HepG2 (cell line): ENCODE measurements at regions not wholly inside any gene's neighbourhood (a gene's known extent, or its start where the extent isn't known, plus 50 kb on each side); places are given as distances from the start of the nearest gene placed in this dataset.

Source experiments
- ATAC-seq: fragments of 200-7000 bp; cut with Tn5 transposase; 3 replicates; pipeline ENCODE4 v1.9.1; 2020; ENCODE audit warnings: mild to moderate bottlenecking, moderate library complexity
- BruUV-seq: library from RNA; stranded (reverse); fragments of 400-500 nt; replicated peaks from 2 replicates; lab custom pipeline; 2021; lab: Mats Ljungman, UMichigan
- CTCF ChIA-PET: fragments of 300-600 bp; formaldehyde crosslinking; extraction: SDS; loops from one replicate; lab custom pipeline; 2021; ENCODE audit warnings: low total read pairs, inconsistent platforms, low intra/inter-chr PET ratio; lab: Yijun Ruan, JAX
- POLR2A ChIA-PET: fragments of 350-600 bp; sonication (Branson Sonifier 250); formaldehyde crosslinking; loops from one replicate; lab custom pipeline; 2020; ENCODE audit warnings: antibody characterized with exemption, inconsistent platforms; lab: Yijun Ruan, JAX
- DNase-seq: peaks from one replicate; pipeline ENCODE4 v3.0.0-alpha.2; 2015; ENCODE audit warnings: low spot score
- FAIRE-seq: peaks from 3 replicates; lab custom pipeline; 2011; peaks lifted over from hg19 to GRCh38; lab: Jason Lieb, UNC
- H2AFZ ChIP-seq: one replicate; pipeline ENCODE4 v1.6.1; 2011; ENCODE audit warnings: low read length, inconsistent platforms
- H3K27ac ChIP-seq: fragments of 300-600 bp; 3 replicates; pipeline ENCODE4 v1.8.0; 2011; ENCODE audit warnings: mixed run types, mild to moderate bottlenecking, mixed read lengths, low read length, inconsistent platforms; ENCODE audit not compliant: insufficient read depth; ENCODE audit errors: extremely low read length
- H3K27me3 ChIP-seq, 2 experiments: fragments of 200-600 bp in 1 of 2; 2 replicates in 1 of 2; 3 replicates in 1 of 2; pipeline versions ENCODE4 v1.6.0 to v1.8.0; 2011; ENCODE audit warnings: low read length in 2 of 2, mild to moderate bottlenecking in 2 of 2, moderate library complexity in 2 of 2, inconsistent platforms in 1 of 2; ENCODE audit not compliant: insufficient read depth in 2 of 2, control insufficient read depth in 1 of 2
- H3K36me3 ChIP-seq, 2 experiments: fragments of 200-600 bp in 1 of 2; replicated peaks in 1 of 2; 2 replicates in 1 of 2; 3 replicates in 1 of 2; pipeline versions ENCODE4 v1.5.1 to v1.8.0; 2011; ENCODE audit warnings: low read length in 2 of 2, inconsistent platforms in 1 of 2; ENCODE audit not compliant: insufficient read depth in 2 of 2, control insufficient read depth in 1 of 2
- H3K4me1 ChIP-seq: 2 replicates; pipeline ENCODE4 v1.5.1; 2012; ENCODE audit warnings: low read length, inconsistent platforms; ENCODE audit not compliant: insufficient read depth
- H3K4me2 ChIP-seq: 2 replicates; pipeline ENCODE4 v1.6.0; 2011; ENCODE audit warnings: low read depth, low read length, inconsistent platforms
- H3K4me3 ChIP-seq, 3 experiments: fragments of 200-600 bp in 1 of 3; sonication (generic), shearing (Covaris generic) in 1 of 3; replicated peaks in 1 of 3; 2 replicates each; pipeline ENCODE4 v1.5.1; 2011 to 2016; ENCODE audit warnings: low read length in 3 of 3, inconsistent platforms in 2 of 3, low read depth in 2 of 3, mild to moderate bottlenecking in 2 of 3, control low read depth in 1 of 3, mixed read lengths in 1 of 3; ENCODE audit not compliant: insufficient read depth in 1 of 3
- H3K79me2 ChIP-seq: one replicate; pipeline ENCODE4 v1.6.1; 2011; ENCODE audit warnings: low read length, inconsistent platforms; ENCODE audit not compliant: insufficient read depth
- H3K9ac ChIP-seq: 2 replicates; pipeline ENCODE4 v1.6.0; 2011; ENCODE audit warnings: mild to moderate bottlenecking, low read depth, low read length, inconsistent platforms; ENCODE audit not compliant: insufficient read depth
- H3K9me3 ChIP-seq: 2 replicates; pipeline ENCODE4 v1.5.1; 2012; ENCODE audit warnings: mild to moderate bottlenecking, low read length
- H4K20me1 ChIP-seq: 2 replicates; pipeline ENCODE4 v1.6.0; 2011; ENCODE audit warnings: inconsistent platforms, mild to moderate bottlenecking, low read length, moderate library complexity; ENCODE audit not compliant: insufficient read depth
- ARNT2 ChIP-seq: sonication (generic); formaldehyde crosslinking; IDR thresholded peaks from 2 replicates; pipeline ENCODE4 v1.8.0; 2022; ENCODE audit warnings: mild to moderate bottlenecking, low read depth, missing genetic modification reagents, moderate library complexity
- HMGXB3 ChIP-seq: sonication (generic); formaldehyde crosslinking; IDR thresholded peaks from 2 replicates; pipeline ENCODE4 v1.4.0; 2020; ENCODE audit warnings: missing genetic modification reagents, borderline replicate concordance
- MEIS1 ChIP-seq: sonication (generic); formaldehyde crosslinking; IDR thresholded peaks from 2 replicates; pipeline ENCODE4 v1.9.0; 2021; ENCODE audit warnings: mild to moderate bottlenecking, missing genetic modification reagents, moderate library complexity, borderline replicate concordance
- PHF20 ChIP-seq: sonication (generic); formaldehyde crosslinking; IDR thresholded peaks from 2 replicates; pipeline ENCODE4 v1.5.0; 2020; ENCODE audit warnings: mild to moderate bottlenecking, missing genetic modification reagents
- SRF ChIP-seq: IDR thresholded peaks from 2 replicates; pipeline ENCODE4 v1.6.1; 2011; ENCODE audit warnings: mild to moderate bottlenecking, low read depth, low read length, moderate library complexity
- ZBTB40 ChIP-seq, 2 experiments: fragments of 450-650 bp in 1 of 2; sonication (generic) in 1 of 2; formaldehyde crosslinking in 1 of 2; IDR thresholded peaks; 2 replicates each; pipeline versions ENCODE4 v1.6.1 to v1.8.0; 2016 to 2022; ENCODE audit warnings: antibody characterized with exemption in 1 of 2, mild to moderate bottlenecking in 1 of 2, missing genetic modification reagents in 1 of 2
- WGBS: methylation state at CpG from one replicate; pipeline ENCODE4 v1.1.6; 2017; ENCODE audit warnings: low lambda C conversion rate; 5-methylcytosine and 5-hydroxymethylcytosine counted together
- in situ Hi-C: cut with HindIII; loops from 2 replicates; pipeline ENCODE4 v1.10.0; 2017; ENCODE audit warnings: low pct_unique_long_range_greater_than_20kb; ENCODE audit not compliant: extremely low pct_ligation_motif_present
- intact Hi-C: fragments of 100-400 bp; cut with micrococcal nuclease; formaldehyde crosslinking; loops from one replicate; pipeline ENCODE4 v1.10.0; 2022; ENCODE audit not compliant: unreplicated experiment

GRCh38 chr5:113808956-113809355 is 295.5 kb downstream of the YTHDC2 start:
- no peak for ATAC-seq
- 2% methylated on average over 1 of the region's 1 CpG for WGBS

More at GRCh38 chr5:113808956-113809355, 295.5 kb downstream of the YTHDC2 start:
- H3K4me2 ChIP-seq: no peak overlapping the region
- intact Hi-C loops: no loop called here
- DNase-seq: no peak
- ChIA-PET POLR2A (no interaction called here), CTCF (no interaction called here)
- no peak for FAIRE-seq
- no peaks in the 10 kb centered on the region for H3K79me2 ChIP-seq
- no peaks in the 10 kb centered on the region; a peak in 1 of 5 replicates for H3K27me3 ChIP-seq
- no peak overlapping the region for H3K27ac ChIP-seq
- in situ Hi-C loops: no loop called here
- H3K9ac ChIP-seq: no peak overlapping the region
- BruUV-seq: no TSS peak
- no peaks in the 10 kb centered on the region for H3K4me1 ChIP-seq
- no peaks in the 10 kb centered on the region; the same call in 1 of the 2 replicates for H4K20me1 ChIP-seq
- no peak overlapping the region for H2AFZ ChIP-seq
- no peaks in the 10 kb centered on the region for H3K36me3 ChIP-seq
- H3K9me3 ChIP-seq: no peaks in the 10 kb centered on the region
- no peak overlapping the region for H3K4me3 ChIP-seq
- TF ChIP-seq PHF20 (CRISPR knock-in tag) (no peak), SRF (no peak), ZBTB40 (IDR thresholded peaks at IDR 0.05) (no peak), ZBTB40 (CRISPR knock-in tag; IDR thresholded peaks at IDR 0.05) (no peak), HMGXB3 (no peak), ARNT2 (no peak), MEIS1 (no peak)
